GM21360 (cell line): ENCODE measurements at regions not wholly inside any gene's neighbourhood (a gene's known extent, or its start where the extent isn't known, plus 50 kb on each side); places are given as distances from the start of the nearest gene placed in this dataset.
"Not testable (repeated sequence)": the region's sequence is repeated elsewhere in the genome, so short reads cannot be mapped to it uniquely, and the experiment has no call there.

Experiments used
- ATAC-seq: cut with Tn5 transposase; IDR thresholded peaks from one replicate; pipeline ENCODE4 v1.9.1; 2021; ENCODE audit warnings: mild to moderate bottlenecking, moderate library complexity; ENCODE audit not compliant: unreplicated experiment

- ATAC-seq, result no peak
Observed at GRCh38 chr2:5549771-5550170, 142.4 kb upstream of the SOX11 start.

GRCh38 chr2:5555636-5556035 lies 136.5 kb upstream of the SOX11 start:
- no peak for ATAC-seq

GRCh38 chr2:5561006-5561405 lies 131.2 kb upstream of the SOX11 start:
- ATAC-seq, result no peak

- ATAC-seq, result no peak
Observed at GRCh38 chr2:5562426-5562825, 129.8 kb upstream of the SOX11 start.

GRCh38 chr2:5562865-5563264 lies 129.3 kb upstream of the SOX11 start:
- no peak for ATAC-seq

GRCh38 chr2:5563411-5563810 lies 128.8 kb upstream of the SOX11 start:
- ATAC-seq, result no peak

GRCh38 chr2:5569256-5569655 lies 122.9 kb upstream of the SOX11 start:
- no peak for ATAC-seq

- ATAC-seq, result no peak
Observed at GRCh38 chr2:5576015-5576414, 116.2 kb upstream of the SOX11 start.

GRCh38 chr2:5587766-5588165 lies 104.4 kb upstream of the SOX11 start:
- no peak for ATAC-seq

- no peak for ATAC-seq
Observed at GRCh38 chr2:5588601-5589000, 103.6 kb upstream of the SOX11 start.

GRCh38 chr2:5589183-5589582 lies 103.0 kb upstream of the SOX11 start:
- no peak for ATAC-seq

- no peak for ATAC-seq
Observed at GRCh38 chr2:5590886-5591285, 101.3 kb upstream of the SOX11 start.

GRCh38 chr2:5592916-5593315 lies 99.3 kb upstream of the SOX11 start:
- no peak for ATAC-seq

- ATAC-seq, result no peak
Observed at GRCh38 chr2:5594249-5594695, 97.9 kb upstream of the SOX11 start.

GRCh38 chr2:5596868-5597267 lies 95.3 kb upstream of the SOX11 start:
- ATAC-seq, result no peak

GRCh38 chr2:5598156-5598555 lies 94.0 kb upstream of the SOX11 start:
- ATAC-seq, result no peak

GRCh38 chr2:5609201-5609600 lies 83.0 kb upstream of the SOX11 start:
- no peak for ATAC-seq

- ATAC-seq, result no peak
Observed at GRCh38 chr2:5612666-5613065, 79.5 kb upstream of the SOX11 start.

- no peak for ATAC-seq
Observed at GRCh38 chr2:5616019-5616418, 76.2 kb upstream of the SOX11 start.

- no peak for ATAC-seq
Observed at GRCh38 chr2:5617358-5617757, 74.8 kb upstream of the SOX11 start.

GRCh38 chr2:5617796-5618195 lies 74.4 kb upstream of the SOX11 start:
- ATAC-seq, result no peak

GRCh38 chr2:5618271-5618670 lies 73.9 kb upstream of the SOX11 start:
- no peak for ATAC-seq

- ATAC-seq, result not testable (repeated sequence)
Observed at GRCh38 chr2:5625556-5626065, 66.6 kb upstream of the SOX11 start.

GRCh38 chr2:5628484-5628883 lies 63.7 kb upstream of the SOX11 start:
- not testable (repeated sequence) for ATAC-seq
